HEK293 (cell line): ENCODE measurements at regions not wholly inside any gene's neighbourhood (a gene's known extent, or its start where the extent isn't known, plus 50 kb on each side); places are given as distances from the start of the nearest gene placed in this dataset.

ENCODE experiments used
- CTCF ChIA-PET: fragments of 350-600 bp; formaldehyde crosslinking; extraction: SDS; loops from one replicate; lab custom pipeline; 2021; ENCODE audit warnings: antibody characterized with exemption; lab: Yijun Ruan, JAX
- POLR2A ChIA-PET: fragments of 300-600 bp; formaldehyde crosslinking; extraction: SDS; loops from one replicate; lab custom pipeline; 2020; ENCODE audit warnings: antibody characterized with exemption, inconsistent platforms; lab: Yijun Ruan, JAX
- H3K27ac ChIP-seq: fragments of 200-500 bp; sonication (Bioruptor generic); 2 replicates; pipeline ENCODE4 v1.5.1; 2014; ENCODE audit warnings: low read depth, low read length, control low read depth, inconsistent platforms; ENCODE audit errors: extremely low read depth
- H3K36me3 ChIP-seq, 2 experiments: fragments of 200-500 bp in 1 of 2; sonication (Bioruptor generic) in 1 of 2; 1 replicate in 1 of 2; 2 replicates in 1 of 2; pipeline ENCODE4 v1.5.1; 2014 to 2017; ENCODE audit warnings: inconsistent platforms in 2 of 2, low read length in 2 of 2; ENCODE audit not compliant: control insufficient read depth in 2 of 2, insufficient read depth in 1 of 2
- H3K4me1 ChIP-seq: fragments of 200-500 bp; sonication (Bioruptor generic); 2 replicates; pipeline ENCODE4 v1.5.1; 2014; ENCODE audit warnings: mild to moderate bottlenecking, low read length, inconsistent platforms; ENCODE audit not compliant: control insufficient read depth, insufficient read depth
- H3K4me3 ChIP-seq: 2 replicates; pipeline ENCODE4 v1.5.1; 2011; ENCODE audit warnings: low read depth, mild to moderate bottlenecking, control low read depth, low read length, moderate library complexity
- H3K9me3 ChIP-seq: fragments of 200-500 bp; sonication (Bioruptor generic); 2 replicates; pipeline ENCODE4 v1.5.1; 2014; ENCODE audit warnings: low read depth, low read length, inconsistent platforms; ENCODE audit not compliant: control insufficient read depth, insufficient read depth
- EGR2 ChIP-seq: fragments of 450-650 bp; formaldehyde crosslinking; IDR thresholded peaks from 2 replicates; pipeline ENCODE4 v1.5.1; 2016; ENCODE audit warnings: low read depth, missing biosample characterization, missing genetic modification characterization
- FEZF1 ChIP-seq: fragments of 450-650 bp; formaldehyde crosslinking; IDR thresholded peaks from 2 replicates; pipeline ENCODE4 v1.5.1; 2016; ENCODE audit warnings: missing biosample characterization, missing genetic modification characterization
- MEIS1 ChIP-seq: sonication (generic); formaldehyde crosslinking; IDR thresholded peaks from 2 replicates; pipeline ENCODE4 v1.8.1; 2022; ENCODE audit warnings: missing genetic modification reagents, mild to moderate bottlenecking, borderline replicate concordance
- MZF1 ChIP-seq: fragments of 450-650 bp; formaldehyde crosslinking; IDR thresholded peaks from 2 replicates; pipeline ENCODE4 v1.5.1; 2017; ENCODE audit warnings: missing biosample characterization, missing genetic modification characterization, borderline replicate concordance
- OSR2 ChIP-seq: fragments of 450-650 bp; formaldehyde crosslinking; IDR thresholded peaks from 2 replicates; pipeline ENCODE4 v1.5.1; 2016; ENCODE audit warnings: missing biosample characterization, missing genetic modification characterization
- OVOL3 ChIP-seq: fragments of 450-650 bp; formaldehyde crosslinking; IDR thresholded peaks from 2 replicates; pipeline ENCODE4 v1.5.1; 2016; ENCODE audit warnings: missing biosample characterization, missing genetic modification characterization
- PATZ1 ChIP-seq: fragments of 450-650 bp; formaldehyde crosslinking; IDR thresholded peaks from 2 replicates; pipeline ENCODE4 v1.5.1; 2016; ENCODE audit warnings: missing biosample characterization, missing genetic modification characterization
- REPIN1 ChIP-seq: fragments of 450-650 bp; formaldehyde crosslinking; IDR thresholded peaks from 2 replicates; pipeline ENCODE4 v1.5.1; 2017; ENCODE audit warnings: missing biosample characterization, missing genetic modification characterization, low read depth
- SP3 ChIP-seq: fragments of 450-650 bp; formaldehyde crosslinking; IDR thresholded peaks from 2 replicates; pipeline ENCODE4 v1.5.1; 2016; ENCODE audit warnings: missing biosample characterization, missing genetic modification characterization
- ZEB2 ChIP-seq: fragments of 450-650 bp; formaldehyde crosslinking; IDR thresholded peaks from 2 replicates; pipeline ENCODE4 v1.5.1; 2016; ENCODE audit warnings: missing biosample characterization, missing genetic modification characterization
- ZNF10 ChIP-seq: fragments of 450-650 bp; formaldehyde crosslinking; IDR thresholded peaks from 2 replicates; pipeline ENCODE4 v1.5.1; 2017; ENCODE audit warnings: missing biosample characterization, missing genetic modification characterization
- ZNF112 ChIP-seq: fragments of 450-650 bp; formaldehyde crosslinking; IDR thresholded peaks from 2 replicates; pipeline ENCODE4 v1.5.0; 2017; ENCODE audit warnings: missing biosample characterization, missing genetic modification characterization
- ZNF433 ChIP-seq: fragments of 450-650 bp; formaldehyde crosslinking; IDR thresholded peaks from 2 replicates; pipeline ENCODE4 v1.5.1; 2016; ENCODE audit warnings: missing biosample characterization, missing genetic modification characterization, low read depth
- ZNF645 ChIP-seq: fragments of 450-650 bp; formaldehyde crosslinking; IDR thresholded peaks from 2 replicates; pipeline ENCODE4; 2016; ENCODE audit warnings: missing biosample characterization, missing genetic modification characterization
- ZNF658 ChIP-seq: fragments of 450-650 bp; formaldehyde crosslinking; IDR thresholded peaks from 2 replicates; pipeline ENCODE4; 2016; ENCODE audit warnings: missing biosample characterization, missing genetic modification characterization
- ZNF701 ChIP-seq: fragments of 450-650 bp; formaldehyde crosslinking; IDR thresholded peaks from 2 replicates; pipeline ENCODE4 v1.5.1; 2016; ENCODE audit warnings: missing biosample characterization, missing genetic modification characterization
- ZNF76 ChIP-seq: fragments of 450-650 bp; formaldehyde crosslinking; IDR thresholded peaks from 2 replicates; pipeline ENCODE4; 2016; ENCODE audit warnings: low read depth, missing biosample characterization, missing genetic modification characterization, borderline replicate concordance
- ZNF830 ChIP-seq: fragments of 450-650 bp; IDR thresholded peaks from 2 replicates; pipeline ENCODE4 v1.5.0; 2018; ENCODE audit warnings: missing biosample characterization, missing genetic modification characterization, low read depth, mild to moderate bottlenecking, moderate library complexity
- TF ChIP-seq, protein P1 (sequence below): fragments of 450-650 bp; formaldehyde crosslinking; IDR thresholded peaks from 2 replicates; pipeline ENCODE4 v1.5.1; 2016; ENCODE audit warnings: missing biosample characterization, missing genetic modification characterization, low read depth
- TF ChIP-seq, protein P2 (sequence below): fragments of 450-650 bp; formaldehyde crosslinking; IDR thresholded peaks from 2 replicates; pipeline ENCODE4 v1.5.1; 2016; ENCODE audit warnings: missing biosample characterization, missing genetic modification characterization
- TF ChIP-seq, protein P3 (sequence below): fragments of 450-650 bp; formaldehyde crosslinking; IDR thresholded peaks from 2 replicates; pipeline ENCODE4 v1.5.1; 2016; ENCODE audit warnings: missing biosample characterization, missing genetic modification characterization

DNA sequence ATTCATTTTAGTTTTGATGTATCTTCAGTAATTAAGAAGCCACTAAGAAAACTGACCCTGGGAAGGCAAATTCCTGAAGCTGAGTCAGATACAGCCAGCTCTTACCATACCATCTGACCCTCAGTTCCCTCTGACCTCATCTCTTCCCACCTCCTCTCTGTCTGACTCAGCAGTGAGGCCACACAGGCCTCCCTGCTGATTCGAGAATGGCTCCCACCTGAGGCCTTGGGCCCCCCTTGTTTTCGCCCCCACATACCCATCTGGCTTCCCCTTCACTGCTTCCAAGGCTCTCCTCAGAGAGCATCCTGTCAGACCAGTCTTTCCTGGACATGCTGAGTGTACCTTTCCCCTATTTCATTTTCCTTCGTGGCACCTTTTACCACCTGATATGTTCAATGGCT, 71.0 kb upstream of the CYP1B1 start (continued):
- TF ChIP-seq PATZ1 (peak; percentile 65), ZNF701 (tag by site-specific recombination) (no peak), OSR2 (no peak), ZNF645 (no peak), ZNF10 (tag by site-specific recombination) (no peak), REPIN1 (no peak), ZNF433 (tag by site-specific recombination) (no peak), MZF1 (tag by site-specific recombination) (no peak), ZEB2 (peak; percentile 42; the same call in 1 of the 2 replicates), SP3 (tag by site-specific recombination) (peak; percentile 22; the same call in 1 of the 2 replicates), ZNF830 (no peak), ZNF76 (no peak), MEIS1 (CRISPR knock-in tag) (no peak), OVOL3 (tag by site-specific recombination) (no peak), ZNF112 (tag by site-specific recombination) (no peak)
- TF ChIP-seq, protein P1, sequence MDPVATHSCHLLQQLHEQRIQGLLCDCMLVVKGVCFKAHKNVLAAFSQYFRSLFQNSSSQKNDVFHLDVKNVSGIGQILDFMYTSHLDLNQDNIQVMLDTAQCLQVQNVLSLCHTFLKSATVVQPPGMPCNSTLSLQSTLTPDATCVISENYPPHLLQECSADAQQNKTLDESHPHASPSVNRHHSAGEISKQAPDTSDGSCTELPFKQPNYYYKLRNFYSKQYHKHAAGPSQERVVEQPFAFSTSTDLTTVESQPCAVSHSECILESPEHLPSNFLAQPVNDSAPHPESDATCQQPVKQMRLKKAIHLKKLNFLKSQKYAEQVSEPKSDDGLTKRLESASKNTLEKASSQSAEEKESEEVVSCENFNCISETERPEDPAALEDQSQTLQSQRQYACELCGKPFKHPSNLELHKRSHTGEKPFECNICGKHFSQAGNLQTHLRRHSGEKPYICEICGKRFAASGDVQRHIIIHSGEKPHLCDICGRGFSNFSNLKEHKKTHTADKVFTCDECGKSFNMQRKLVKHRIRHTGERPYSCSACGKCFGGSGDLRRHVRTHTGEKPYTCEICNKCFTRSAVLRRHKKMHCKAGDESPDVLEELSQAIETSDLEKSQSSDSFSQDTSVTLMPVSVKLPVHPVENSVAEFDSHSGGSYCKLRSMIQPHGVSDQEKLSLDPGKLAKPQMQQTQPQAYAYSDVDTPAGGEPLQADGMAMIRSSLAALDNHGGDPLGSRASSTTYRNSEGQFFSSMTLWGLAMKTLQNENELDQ, result no peak
- TF ChIP-seq, protein P2, sequence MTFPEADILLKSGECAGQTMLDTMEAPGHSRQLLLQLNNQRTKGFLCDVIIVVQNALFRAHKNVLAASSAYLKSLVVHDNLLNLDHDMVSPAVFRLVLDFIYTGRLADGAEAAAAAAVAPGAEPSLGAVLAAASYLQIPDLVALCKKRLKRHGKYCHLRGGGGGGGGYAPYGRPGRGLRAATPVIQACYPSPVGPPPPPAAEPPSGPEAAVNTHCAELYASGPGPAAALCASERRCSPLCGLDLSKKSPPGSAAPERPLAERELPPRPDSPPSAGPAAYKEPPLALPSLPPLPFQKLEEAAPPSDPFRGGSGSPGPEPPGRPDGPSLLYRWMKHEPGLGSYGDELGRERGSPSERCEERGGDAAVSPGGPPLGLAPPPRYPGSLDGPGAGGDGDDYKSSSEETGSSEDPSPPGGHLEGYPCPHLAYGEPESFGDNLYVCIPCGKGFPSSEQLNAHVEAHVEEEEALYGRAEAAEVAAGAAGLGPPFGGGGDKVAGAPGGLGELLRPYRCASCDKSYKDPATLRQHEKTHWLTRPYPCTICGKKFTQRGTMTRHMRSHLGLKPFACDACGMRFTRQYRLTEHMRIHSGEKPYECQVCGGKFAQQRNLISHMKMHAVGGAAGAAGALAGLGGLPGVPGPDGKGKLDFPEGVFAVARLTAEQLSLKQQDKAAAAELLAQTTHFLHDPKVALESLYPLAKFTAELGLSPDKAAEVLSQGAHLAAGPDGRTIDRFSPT (tag by site-specific recombination), result no peak

- H3K27ac ChIP-seq, result no peak overlapping the region; the same call in 1 of the 2 replicates
- H3K4me3 ChIP-seq, result no peak overlapping the region
- CTCF ChIA-PET, result interaction anchor here (0.6 to 1.8 kb wide), 3 partner anchors 31 to 426 kb away, joined by 3 to 6 read pairs (median 5); no protein-coding TSS in a partner anchor
- H3K4me1 ChIP-seq, result peaks cover 4% of the 10 kb centered on the region; the same call in 1 of the 2 replicates
- no peaks in the 10 kb centered on the region for H3K9me3 ChIP-seq
- H3K36me3 ChIP-seq, result no peaks in the 10 kb centered on the region
- POLR2A ChIA-PET, result interaction anchor here (0.6 to 1.3 kb wide), 4 partner anchors 70 to 952 kb away, joined by 3 to 8 read pairs (median 4); partner anchors contain the start of gene SRSF7
- TF ChIP-seq ZNF658 (no peak), EGR2 (tag by site-specific recombination) (peak; percentile 34), FEZF1 (tag by site-specific recombination) (no peak)
- TF ChIP-seq, protein P3, sequence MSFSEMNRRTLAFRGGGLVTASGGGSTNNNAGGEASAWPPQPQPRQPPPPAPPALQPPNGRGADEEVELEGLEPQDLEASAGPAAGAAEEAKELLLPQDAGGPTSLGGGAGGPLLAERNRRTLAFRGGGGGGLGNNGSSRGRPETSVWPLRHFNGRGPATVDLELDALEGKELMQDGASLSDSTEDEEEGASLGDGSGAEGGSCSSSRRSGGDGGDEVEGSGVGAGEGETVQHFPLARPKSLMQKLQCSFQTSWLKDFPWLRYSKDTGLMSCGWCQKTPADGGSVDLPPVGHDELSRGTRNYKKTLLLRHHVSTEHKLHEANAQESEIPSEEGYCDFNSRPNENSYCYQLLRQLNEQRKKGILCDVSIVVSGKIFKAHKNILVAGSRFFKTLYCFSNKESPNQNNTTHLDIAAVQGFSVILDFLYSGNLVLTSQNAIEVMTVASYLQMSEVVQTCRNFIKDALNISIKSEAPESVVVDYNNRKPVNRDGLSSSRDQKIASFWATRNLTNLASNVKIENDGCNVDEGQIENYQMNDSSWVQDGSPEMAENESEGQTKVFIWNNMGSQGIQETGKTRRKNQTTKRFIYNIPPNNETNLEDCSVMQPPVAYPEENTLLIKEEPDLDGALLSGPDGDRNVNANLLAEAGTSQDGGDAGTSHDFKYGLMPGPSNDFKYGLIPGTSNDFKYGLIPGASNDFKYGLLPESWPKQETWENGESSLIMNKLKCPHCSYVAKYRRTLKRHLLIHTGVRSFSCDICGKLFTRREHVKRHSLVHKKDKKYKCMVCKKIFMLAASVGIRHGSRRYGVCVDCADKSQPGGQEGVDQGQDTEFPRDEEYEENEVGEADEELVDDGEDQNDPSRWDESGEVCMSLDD (tag by site-specific recombination), result no peak
- TF ChIP-seq, all 188 proteins: peak for 1
Measured at GRCh38 chr2:38146275-38146906, 70.4 kb upstream of the CYP1B1 start.
